ENCODE measurements at regions not wholly inside any gene's neighbourhood (a gene's known extent, or its start where the extent isn't known, plus 50 kb on each side); places are given as distances from the start of the nearest gene placed in this dataset.

- intact Hi-C loops (cut with DNase I): no loop called here
- Histone ChIP-seq H3K27me3 (peaks cover 0 to 40% of the 10 kb centered on the region in 2 donors), H3K4me3 (no peak overlapping the region), H3K4me1 (no peaks in the 10 kb centered on the region), H3K27ac (no peak overlapping the region), H3K36me3 (no peaks in the 10 kb centered on the region), H3K9me3 (no peaks in the 10 kb centered on the region)
- DNase-seq (no peak), ATAC-seq (no peak)
- TF ChIP-seq CTCF (IDR thresholded peaks at IDR 0.05): no peak
These were observed 131.9 kb upstream of the SFSWAP start for GRCh38 chr12:131578828-131579470.

GRCh38 chr12:131583090-131583712, 127.7 kb upstream of the SFSWAP start:
- Histone ChIP-seq H3K36me3 (no peaks in the 10 kb centered on the region), H3K4me1 (no peaks in the 10 kb centered on the region), H3K27ac (no peak overlapping the region), H3K27me3 (peaks cover 0 to 22% of the 10 kb centered on the region in 2 donors), H3K9me3 (peaks cover 0 to 14% of the 10 kb centered on the region in 2 donors), H3K4me3 (no peak overlapping the region)
- TF ChIP-seq CTCF (IDR thresholded peaks at IDR 0.05): no peak
- ATAC-seq (no peak), DNase-seq (no peak)
- intact Hi-C loops (cut with DNase I): no loop called here

- Histone ChIP-seq H3K36me3 (no peaks in the 10 kb centered on the region), H3K9me3 (peaks cover 0 to 14% of the 10 kb centered on the region in 2 donors), H3K4me3 (no peak overlapping the region), H3K27ac (no peak overlapping the region), H3K27me3 (peaks cover 0 to 11% of the 10 kb centered on the region in 2 donors), H3K4me1 (peaks cover 0 to 7% of the 10 kb centered on the region in 2 donors)
- TF ChIP-seq CTCF (IDR thresholded peaks at IDR 0.05): no peak
- ATAC-seq: no peak
- intact Hi-C loops (cut with DNase I): no loop called here
- DNase-seq: no peak
These were observed 124.6 kb upstream of the SFSWAP start for GRCh38 chr12:131586269-131586668.

DNA sequence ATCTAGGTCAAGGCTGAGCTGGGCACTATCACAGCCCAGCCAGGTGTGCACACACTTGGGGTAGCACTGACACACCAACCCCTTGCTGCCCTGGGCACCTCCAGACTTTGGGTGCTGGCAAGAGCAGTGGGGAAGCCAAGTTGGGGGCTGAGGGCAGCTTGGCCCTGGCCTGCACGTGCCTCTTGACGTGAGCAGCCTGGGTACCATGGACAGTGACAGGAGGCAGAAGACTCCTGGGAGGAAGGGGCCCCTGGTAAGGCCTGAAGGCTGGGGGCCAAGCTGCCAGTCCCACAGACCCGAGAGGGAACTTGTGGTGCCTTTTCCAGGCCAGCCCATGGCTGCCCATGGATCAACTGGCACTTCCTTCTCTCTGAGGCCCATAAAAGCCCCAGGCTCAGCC, 124.1 kb upstream of the SFSWAP start:
- peaks cover 0 to 16% of the 10 kb centered on the region in 2 donors for H3K27me3 ChIP-seq
- no peak overlapping the region for H3K27ac ChIP-seq
- H3K4me1 ChIP-seq: peaks cover 0 to 7% of the 10 kb centered on the region in 2 donors
- no peak for TF ChIP-seq CTCF (IDR thresholded peaks at IDR 0.05)
- DNase-seq: no peak
- H3K36me3 ChIP-seq: no peaks in the 10 kb centered on the region
- intact Hi-C loops (cut with DNase I): no loop called here
- no peak overlapping the region for H3K4me3 ChIP-seq
- ATAC-seq: no peak
- peaks cover 0 to 14% of the 10 kb centered on the region in 2 donors for H3K9me3 ChIP-seq

- H3K4me1 ChIP-seq: peaks cover 0 to 7% of the 10 kb centered on the region in 2 donors
- H3K4me3 ChIP-seq: no peak overlapping the region
- peaks cover 0 to 14% of the 10 kb centered on the region in 2 donors for H3K9me3 ChIP-seq
- no peak for TF ChIP-seq CTCF (IDR thresholded peaks at IDR 0.05)
- ATAC-seq (no peak), DNase-seq (no peak)
- no peak overlapping the region for H3K27ac ChIP-seq
- H3K36me3 ChIP-seq: no peaks in the 10 kb centered on the region
- intact Hi-C loops (cut with DNase I): no loop called here
- H3K27me3 ChIP-seq: peaks cover 0 to 24% of the 10 kb centered on the region in 2 donors
These were observed 123.3 kb upstream of the SFSWAP start for GRCh38 chr12:131587565-131587964.

Measured in left lung (tissue), 4 donors.